GM21447 (cell line): ENCODE measurements at regions not wholly inside any gene's neighbourhood (a gene's known extent, or its start where the extent isn't known, plus 50 kb on each side); places are given as distances from the start of the nearest gene placed in this dataset.

Source experiments
- ATAC-seq: cut with Tn5 transposase; IDR thresholded peaks from one replicate; pipeline ENCODE4 v1.9.1; 2021; ENCODE audit not compliant: unreplicated experiment

DNA sequence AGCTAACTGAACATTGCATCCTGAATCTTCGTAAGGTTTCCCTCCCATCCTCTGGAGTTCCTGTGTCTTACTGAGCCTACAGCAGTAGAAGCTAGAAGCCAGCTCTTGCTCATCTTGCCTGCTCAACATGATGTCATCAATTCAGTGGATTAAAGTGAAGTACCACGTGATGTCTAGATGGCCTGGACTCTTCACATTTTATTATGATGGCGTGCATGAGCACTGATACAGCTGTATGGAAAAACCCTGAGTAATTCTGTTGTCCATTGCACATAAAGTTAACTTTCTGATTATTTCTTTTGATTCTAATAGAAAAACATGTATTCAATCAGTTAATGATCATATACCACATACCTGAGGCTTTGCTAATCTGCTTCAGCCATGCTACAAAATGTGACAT lies 2387.7 kb upstream of the TENM3 start:
- ATAC-seq: no peak

- ATAC-seq: no peak
Observed at GRCh38 chr4:179858221-179858620, 2385.0 kb upstream of the TENM3 start.

DNA sequence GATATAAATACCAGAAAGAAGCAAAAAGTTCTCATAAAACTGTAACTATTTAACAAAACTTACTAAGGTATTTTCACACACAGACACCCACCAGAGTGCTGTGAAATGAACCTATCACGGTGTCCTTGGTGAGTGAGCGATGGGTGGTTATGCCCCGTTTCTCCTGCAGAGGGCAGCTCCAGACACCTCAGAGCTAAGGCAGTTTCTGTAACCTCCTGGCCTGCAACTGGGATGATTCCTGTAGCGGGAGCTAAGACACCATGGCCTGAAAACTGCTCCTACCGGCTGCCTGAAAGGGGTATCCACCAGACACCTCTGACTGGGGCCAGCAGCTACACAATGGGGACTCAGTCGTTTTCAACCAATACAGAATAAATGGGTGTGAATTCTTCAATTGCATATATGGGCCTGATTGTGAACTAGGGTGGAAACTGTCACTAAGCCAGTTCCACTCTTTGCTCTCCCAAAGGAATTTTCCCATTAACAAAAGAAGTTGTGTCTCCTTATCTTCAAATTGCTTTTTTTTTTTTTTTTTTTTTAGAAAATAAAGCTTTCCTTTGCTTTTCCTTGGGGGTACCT lies 2375.8 kb upstream of the TENM3 start:
- no peak for ATAC-seq

- ATAC-seq: no peak
Observed at GRCh38 chr4:179871726-179872125, 2371.5 kb upstream of the TENM3 start.

DNA sequence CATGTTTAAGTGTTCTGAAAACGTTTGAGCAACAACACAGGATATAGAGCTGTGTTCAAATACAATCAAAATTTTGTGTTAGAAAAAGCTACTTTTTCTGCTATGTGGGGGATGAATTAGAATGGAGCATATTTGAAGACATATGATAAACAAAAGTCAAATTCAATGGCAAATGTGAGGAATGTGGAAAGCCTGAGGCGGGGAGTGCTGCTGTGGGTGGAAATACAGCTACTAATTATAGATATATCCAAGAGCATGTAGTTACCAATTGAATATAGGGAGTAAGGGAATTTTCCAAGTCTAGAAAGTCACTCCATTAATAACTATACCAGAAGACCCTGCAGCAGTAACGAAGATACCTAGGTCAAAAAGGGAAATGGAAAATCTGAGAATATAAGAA lies 2370.4 kb upstream of the TENM3 start:
- ATAC-seq: no peak

DNA sequence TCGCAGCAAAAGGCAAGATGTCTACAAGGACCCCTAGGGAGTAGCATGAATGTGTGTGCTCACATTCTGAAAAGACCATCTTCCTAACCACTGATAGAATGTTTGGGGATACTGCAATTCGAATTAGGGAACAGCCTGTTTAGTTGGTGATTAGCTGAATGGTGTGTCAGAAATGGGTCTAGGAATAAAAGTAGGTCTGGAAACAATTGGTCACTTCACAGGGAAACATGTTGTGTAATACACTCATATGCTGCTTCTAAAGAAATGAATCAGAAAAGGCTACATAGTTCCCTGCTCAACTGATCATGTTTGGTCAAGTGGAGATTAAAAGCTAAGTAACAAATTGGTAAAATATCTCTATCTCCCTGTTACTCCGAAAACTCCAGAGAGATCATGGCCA lies 2362.4 kb upstream of the TENM3 start:
- no peak for ATAC-seq

DNA sequence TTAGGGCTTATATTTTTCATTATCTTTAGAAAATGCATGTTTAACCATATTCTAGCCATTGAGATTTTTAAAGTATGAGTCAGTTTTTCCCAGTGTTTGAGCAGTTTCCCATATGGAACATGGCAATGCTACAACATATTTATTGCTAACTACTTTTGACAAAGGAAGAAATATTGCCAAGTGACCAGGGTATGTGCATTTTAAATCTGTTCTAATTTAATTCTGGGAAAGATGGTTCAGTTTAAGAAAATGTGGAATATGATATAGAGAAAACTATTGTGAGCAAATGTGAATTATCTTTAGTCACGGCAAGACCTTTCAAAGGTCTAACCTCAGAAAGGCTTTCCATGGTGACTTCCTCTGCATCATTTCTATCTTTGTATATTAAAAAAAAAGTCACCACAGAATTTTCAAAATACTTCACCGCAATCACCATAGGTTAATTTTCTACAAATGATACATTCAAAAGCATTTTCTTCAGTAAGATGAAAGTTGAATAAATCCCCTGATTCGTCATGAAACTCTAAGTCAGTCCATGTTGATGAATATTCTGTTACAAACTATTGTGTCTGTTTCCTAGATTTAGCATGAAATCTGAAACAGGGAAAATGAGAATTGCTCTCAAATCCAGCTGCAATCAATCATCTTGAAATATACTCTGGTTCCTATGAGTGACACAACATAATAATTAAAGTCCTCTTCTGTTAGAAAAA lies 2349.0 kb upstream of the TENM3 start:
- no peak for ATAC-seq

DNA sequence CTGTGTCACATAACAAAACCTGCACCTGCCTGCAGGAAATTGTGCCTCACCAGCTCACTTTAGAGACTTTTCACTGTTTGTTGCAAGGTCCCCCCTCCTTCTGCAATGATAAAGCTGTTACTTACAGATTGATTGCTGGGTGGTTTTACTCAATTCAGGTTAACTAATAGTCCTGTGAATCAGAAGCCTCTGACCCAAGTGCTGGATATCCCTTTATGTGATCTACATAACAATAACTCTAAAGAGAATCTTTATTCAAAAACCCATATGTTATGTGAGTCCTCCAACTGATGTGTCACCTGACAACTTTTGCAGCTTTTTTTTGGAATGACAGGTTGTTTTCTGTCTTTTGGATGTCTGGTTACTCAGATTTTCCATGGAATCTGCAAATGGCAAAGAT lies 2323.6 kb upstream of the TENM3 start:
- ATAC-seq: no peak

- ATAC-seq: no peak
Observed at GRCh38 chr4:179927473-179927872, 2315.7 kb upstream of the TENM3 start.

- no peak for ATAC-seq
Observed at GRCh38 chr4:179941911-179942310, 2301.3 kb upstream of the TENM3 start.

DNA sequence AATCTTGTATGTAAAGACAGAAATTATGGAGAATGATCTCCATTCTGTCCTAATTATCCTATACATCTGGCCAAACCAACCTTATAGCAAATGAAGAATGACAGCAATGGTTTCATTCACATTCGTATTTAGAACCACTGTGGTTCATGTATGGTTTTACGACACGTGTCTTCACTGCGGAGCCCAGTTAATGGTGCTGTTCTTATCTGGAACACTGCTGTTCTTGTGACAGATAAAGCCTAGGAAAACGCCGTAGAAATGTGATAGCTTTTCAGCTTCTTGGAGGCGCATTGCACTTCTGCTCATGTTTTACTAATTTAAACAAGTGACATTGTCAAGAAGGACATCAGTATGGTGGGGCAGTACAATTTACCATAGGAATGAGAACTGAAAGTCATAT lies 2266.4 kb upstream of the TENM3 start:
- no peak for ATAC-seq

- ATAC-seq: no peak
Observed at GRCh38 chr4:179977378-179977777, 2265.8 kb upstream of the TENM3 start.

DNA sequence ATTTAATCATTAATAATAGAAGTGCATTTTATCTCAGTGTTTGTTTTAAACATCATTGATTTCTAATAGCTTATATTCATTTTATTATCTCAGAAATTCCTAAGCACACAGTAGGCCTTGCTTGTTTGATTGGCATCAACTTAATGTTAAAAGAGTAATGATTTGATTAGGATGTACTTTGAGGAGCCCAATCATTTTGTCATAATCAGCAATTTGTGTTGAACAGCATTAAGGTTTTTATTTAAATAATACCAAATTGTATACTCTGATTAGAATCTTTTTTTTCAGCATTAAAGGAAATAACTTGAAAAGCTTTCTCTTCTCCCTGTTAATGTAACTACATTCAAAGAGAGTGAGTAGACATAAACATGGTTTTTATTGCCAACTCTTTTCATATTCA lies 2262.0 kb upstream of the TENM3 start:
- no peak for ATAC-seq

DNA sequence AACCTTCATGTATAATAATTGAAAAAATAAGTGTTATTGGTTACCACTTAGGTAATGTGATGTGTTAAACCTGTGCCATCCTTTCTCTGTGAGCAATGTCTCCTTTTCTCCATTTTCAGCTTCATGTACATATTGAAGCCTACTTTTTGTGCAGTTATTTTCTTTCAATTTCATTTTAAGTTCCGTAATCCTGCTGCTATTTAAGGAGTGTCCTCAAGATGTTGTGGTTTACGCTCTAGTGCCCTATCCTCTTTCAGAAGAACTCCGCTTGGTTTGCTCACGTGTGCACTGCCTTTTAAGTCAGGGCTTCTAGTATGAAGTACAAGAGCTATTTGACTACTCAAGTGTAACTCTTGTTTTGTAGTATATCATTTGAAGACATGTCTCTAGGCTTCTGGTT lies 2253.2 kb upstream of the TENM3 start:
- ATAC-seq: peak; percentile 97

GRCh38 chr4:180009316-180009715 lies 2233.9 kb upstream of the TENM3 start:
- no peak for ATAC-seq

DNA sequence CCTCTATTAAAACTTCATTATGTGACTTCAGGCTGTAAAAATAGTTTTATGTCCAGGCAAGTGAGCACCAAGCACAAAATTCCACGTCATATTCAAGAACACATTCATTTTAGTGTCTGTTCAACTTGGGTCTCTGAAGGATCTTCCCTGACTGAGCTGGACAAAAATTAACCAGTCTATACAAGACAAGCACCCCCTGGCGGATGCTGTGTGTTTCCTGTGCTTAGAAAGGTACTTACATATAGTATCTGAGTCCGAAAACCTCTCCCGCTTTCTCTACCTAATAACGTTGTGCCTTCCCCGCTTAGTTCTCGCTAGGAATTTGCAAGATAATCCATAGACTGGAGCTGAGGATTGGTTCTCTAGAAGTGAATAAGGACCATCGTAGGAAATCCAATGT lies 2214.5 kb upstream of the TENM3 start:
- no peak for ATAC-seq

GRCh38 chr4:180031330-180031729 lies 2211.9 kb upstream of the TENM3 start:
- ATAC-seq: no peak

DNA sequence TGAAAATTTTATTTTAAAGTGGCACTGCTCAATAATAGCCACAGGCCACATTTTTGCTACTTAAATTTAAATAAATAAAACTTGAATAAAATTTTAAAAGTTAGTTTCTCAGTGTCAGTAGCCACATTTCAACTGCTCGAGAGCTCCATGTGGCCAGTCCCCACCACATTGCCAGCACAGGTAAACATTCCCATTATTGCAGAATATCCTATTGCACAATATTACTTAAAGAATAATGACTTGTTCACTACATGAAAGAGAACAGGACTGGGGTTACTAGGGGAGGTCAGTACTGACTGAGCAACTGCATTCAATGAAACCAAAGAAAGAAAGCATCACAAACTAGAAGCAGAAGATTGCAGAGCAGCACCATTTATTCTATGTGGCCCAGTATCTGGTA lies 2201.6 kb upstream of the TENM3 start:
- ATAC-seq: no peak

GRCh38 chr4:180052629-180053028 lies 2190.6 kb upstream of the TENM3 start:
- ATAC-seq: no peak

GRCh38 chr4:180054291-180054690 lies 2188.9 kb upstream of the TENM3 start:
- ATAC-seq: no peak

- no peak for ATAC-seq
Observed at GRCh38 chr4:180057299-180057721, 2185.9 kb upstream of the TENM3 start.

GRCh38 chr4:180057891-180058671 lies 2185.1 kb upstream of the TENM3 start:
- ATAC-seq: peak; percentile 59
